ENCODE measurements at regions not wholly inside any gene's neighbourhood (a gene's known extent, or its start where the extent isn't known, plus 50 kb on each side); places are given as distances from the start of the nearest gene placed in this dataset.
A peak's percentile ranks its signal among the peaks of the same experiment; 100 is the strongest.

- DNase-seq (ENCODE audit: low spot score) = no peak
- intact Hi-C loops (cut with micrococcal nuclease; ENCODE audit: unreplicated experiment) = no loop called here
- Histone ChIP-seq H3K4me3 (ENCODE audit: low read depth, low read length, poor library complexity, severe bottlenecking) (no peak overlapping the region), H3K27ac (ENCODE audit: low read depth, low read length, poor library complexity, severe bottlenecking) (no peak overlapping the region), H3K4me1 (ENCODE audit: insufficient read depth, low read length, poor library complexity, severe bottlenecking) (no peaks in the 10 kb centered on the region), H3K27me3 (replicated peaks; ENCODE audit: insufficient read depth, low read depth, low read length, poor library complexity) (no peaks in the 10 kb centered on the region), H3K36me3 (ENCODE audit: insufficient read depth, low read length, poor library complexity, severe bottlenecking) (no peaks in the 10 kb centered on the region), H3K9me3 (ENCODE audit: low read depth, low read length, poor library complexity, severe bottlenecking) (no peaks in the 10 kb centered on the region)
- no TSS peak for BruUV-seq (replicated peaks)
- TF ChIP-seq EZH2 (IDR thresholded peaks at IDR 0.05; ENCODE audit: borderline replicate concordance, low read depth, low read length, poor library complexity, severe bottlenecking) (no peak), CTCF (conservative IDR thresholded peaks at IDR 0.05; ENCODE audit: low read depth, low read length) (no peak)
- ChIA-PET POLR2A (ENCODE audit: low non-redundant PET) (no interaction called here), CTCF (no interaction called here)
Observed at GRCh38 chr9:90114641-90115425, 510.0 kb downstream of the GADD45G start.

GRCh38 chr9:90121762-90122161 lies 517.0 kb downstream of the GADD45G start:
- ChIA-PET POLR2A (ENCODE audit: low non-redundant PET) (no interaction called here), CTCF (no interaction called here)

GRCh38 chr9:90124961-90125360 lies 517.7 kb downstream of the DIRAS2 start:
- TF ChIP-seq EZH2 (IDR thresholded peaks at IDR 0.05; ENCODE audit: borderline replicate concordance, low read depth, low read length, poor library complexity, severe bottlenecking) (no peak), CTCF (conservative IDR thresholded peaks at IDR 0.05; ENCODE audit: low read depth, low read length) (no peak)

More at GRCh38 chr9:90121762-90122161, 517.0 kb downstream of the GADD45G start:
- no peak for DNase-seq (ENCODE audit: low spot score)
- no TSS peak for BruUV-seq (replicated peaks)
- Histone ChIP-seq H3K27me3 (replicated peaks; ENCODE audit: insufficient read depth, low read depth, low read length, poor library complexity) (no peaks in the 10 kb centered on the region), H3K4me3 (ENCODE audit: low read depth, low read length, poor library complexity, severe bottlenecking) (no peak overlapping the region), H3K27ac (ENCODE audit: low read depth, low read length, poor library complexity, severe bottlenecking) (no peak overlapping the region), H3K36me3 (ENCODE audit: insufficient read depth, low read length, poor library complexity, severe bottlenecking) (no peaks in the 10 kb centered on the region), H3K4me1 (ENCODE audit: insufficient read depth, low read length, poor library complexity, severe bottlenecking) (peaks cover 21% of the 10 kb centered on the region), H3K9me3 (ENCODE audit: low read depth, low read length, poor library complexity, severe bottlenecking) (no peaks in the 10 kb centered on the region)
- TF ChIP-seq EZH2 (IDR thresholded peaks at IDR 0.05; ENCODE audit: borderline replicate concordance, low read depth, low read length, poor library complexity, severe bottlenecking) (no peak), CTCF (conservative IDR thresholded peaks at IDR 0.05; ENCODE audit: low read depth, low read length) (no peak)
- intact Hi-C loops (cut with micrococcal nuclease; ENCODE audit: unreplicated experiment) = no loop called here

More at GRCh38 chr9:90124961-90125360, 517.7 kb downstream of the DIRAS2 start:
- DNase-seq (ENCODE audit: low spot score) = peak; percentile 74
- H3K4me3 ChIP-seq (ENCODE audit: low read depth, low read length, poor library complexity, severe bottlenecking) = no peak overlapping the region
- no peaks in the 10 kb centered on the region for H3K36me3 ChIP-seq (ENCODE audit: insufficient read depth, low read length, poor library complexity, severe bottlenecking)
- intact Hi-C loops (cut with micrococcal nuclease; ENCODE audit: unreplicated experiment) = no loop called here
- ChIA-PET CTCF (no interaction called here), POLR2A (ENCODE audit: low non-redundant PET) (no interaction called here)
- no peaks in the 10 kb centered on the region for H3K27me3 ChIP-seq (replicated peaks; ENCODE audit: insufficient read depth, low read depth, low read length, poor library complexity)
- H3K27ac ChIP-seq (ENCODE audit: low read depth, low read length, poor library complexity, severe bottlenecking) = peak overlapping the region; percentile 93
- BruUV-seq (replicated peaks) = no TSS peak
- peaks cover 21% of the 10 kb centered on the region for H3K4me1 ChIP-seq (ENCODE audit: insufficient read depth, low read length, poor library complexity, severe bottlenecking)
- H3K9me3 ChIP-seq (ENCODE audit: low read depth, low read length, poor library complexity, severe bottlenecking) = no peaks in the 10 kb centered on the region
